ENCODE measurements at regions not wholly inside any gene's neighbourhood (a gene's known extent, or its start where the extent isn't known, plus 50 kb on each side); places are given as distances from the start of the nearest gene placed in this dataset.

GRCh38 chr1:184283999-184284398, 102.8 kb upstream of the C1orf21 start:
- Histone ChIP-seq H3K56ac (ENCODE audit: insufficient read length, low read depth, low read length) (no peak overlapping the region), H3K9ac (ENCODE audit: extremely low read depth, insufficient read length, low read length) (no peak overlapping the region), H3K79me2 (ENCODE audit: insufficient read depth, low read length) (no peaks in the 10 kb centered on the region), H3K4me2 (ENCODE audit: insufficient read depth, insufficient read length, low read length) (no peak overlapping the region), H2BK120ac (ENCODE audit: low read depth, low read length, poor library complexity, severe bottlenecking) (no peak overlapping the region), H4K20me1 (ENCODE audit: control insufficient read depth, insufficient read depth, insufficient read length) (no peaks in the 10 kb centered on the region), H4K5ac (ENCODE audit: insufficient read length, low read depth, low read length) (no peak overlapping the region), H3T11ph (ENCODE audit: low read length) (no peak overlapping the region), H3K27me3 (ENCODE audit: insufficient read depth, low read length) (no peaks in the 10 kb centered on the region), H4K91ac (ENCODE audit: insufficient read length, low read depth, low read length) (no peak overlapping the region), H2BK15ac (ENCODE audit: low read depth, low read length) (no peak overlapping the region), H2BK20ac (ENCODE audit: low read depth, low read length, poor library complexity, severe bottlenecking) (no peak overlapping the region), H3K79me1 (ENCODE audit: insufficient read depth, low read depth, low read length, poor library complexity, severe bottlenecking) (no peaks in the 10 kb centered on the region), H4K8ac (replicated peaks; ENCODE audit: insufficient read length, low read depth, low read length) (no peak overlapping the region), H2AFZ (ENCODE audit: low read length) (no peak overlapping the region), H2AK5ac (ENCODE audit: insufficient read length, low read length) (no peak overlapping the region), H2BK12ac (ENCODE audit: insufficient read length, low read depth, low read length) (no peak overlapping the region), H3K9me3 (ENCODE audit: control insufficient read depth, low read depth, low read length) (peaks cover 2% of the 10 kb centered on the region), H3K14ac (ENCODE audit: insufficient read depth, low read length) (no peak overlapping the region), H2BK5ac (ENCODE audit: insufficient read length, low read length) (no peak overlapping the region), H3K4ac (ENCODE audit: low read depth, low read length) (no peak overlapping the region), H3K4me1 (ENCODE audit: insufficient read depth, low read length) (peaks cover 3% of the 10 kb centered on the region; the same call in 1 of the 2 replicates), H3K18ac (ENCODE audit: insufficient read length, low read depth, low read length) (no peak overlapping the region), H3K23ac (ENCODE audit: insufficient read length, low read depth, low read length) (no peak overlapping the region), H3K23me2 (ENCODE audit: insufficient read length, low read depth, low read length, poor library complexity, severe bottlenecking) (no peaks in the 10 kb centered on the region), H3K27ac (ENCODE audit: insufficient read length, low read depth, low read length) (no peak overlapping the region)
- Mint-ChIP-seq H3K9me3 (peaks cover 14 to 16% of the 10 kb centered on the region in 2 experiments), H3K4me1 (peaks cover 0 to 8% of the 10 kb centered on the region in 2 experiments; a peak in 2 of 4 replicates), H3K27me3 (ENCODE audit: low read depth) (no peaks in the 10 kb centered on the region), H3K4me3 (no peak overlapping the region), H3K27ac (no peak overlapping the region), H3K36me3 (ENCODE audit: insufficient read depth in 1 of 3, low read depth in 3 of 3) (peaks cover 0 to 10% (median 7%) of the 10 kb centered on the region in 3 experiments; a peak in 4 of 7 replicates)
- WGBS (ENCODE audit: extremely low coverage, insufficient read length, low lambda C conversion rate) = no CpG with 5 or more reads among the region's 1 CpG
- DNase-seq = no peak
- TF ChIP-seq CTCF (conservative IDR thresholded peaks at IDR 0.05) = no peak
